Dedifferentiated amniotic fluid mesenchymal stem cell (primary cell): ENCODE measurements at regions not wholly inside any gene's neighbourhood (a gene's known extent, or its start where the extent isn't known, plus 50 kb on each side); places are given as distances from the start of the nearest gene placed in this dataset.
"Not testable (repeated sequence)": the region's sequence is repeated elsewhere in the genome, so short reads cannot be mapped to it uniquely, and the experiment has no call there.

Experiments used
- DNase-seq: peaks from one replicate; pipeline ENCODE4 v3.0.0-alpha.2; 2016; ENCODE audit errors: extremely low spot score

DNA sequence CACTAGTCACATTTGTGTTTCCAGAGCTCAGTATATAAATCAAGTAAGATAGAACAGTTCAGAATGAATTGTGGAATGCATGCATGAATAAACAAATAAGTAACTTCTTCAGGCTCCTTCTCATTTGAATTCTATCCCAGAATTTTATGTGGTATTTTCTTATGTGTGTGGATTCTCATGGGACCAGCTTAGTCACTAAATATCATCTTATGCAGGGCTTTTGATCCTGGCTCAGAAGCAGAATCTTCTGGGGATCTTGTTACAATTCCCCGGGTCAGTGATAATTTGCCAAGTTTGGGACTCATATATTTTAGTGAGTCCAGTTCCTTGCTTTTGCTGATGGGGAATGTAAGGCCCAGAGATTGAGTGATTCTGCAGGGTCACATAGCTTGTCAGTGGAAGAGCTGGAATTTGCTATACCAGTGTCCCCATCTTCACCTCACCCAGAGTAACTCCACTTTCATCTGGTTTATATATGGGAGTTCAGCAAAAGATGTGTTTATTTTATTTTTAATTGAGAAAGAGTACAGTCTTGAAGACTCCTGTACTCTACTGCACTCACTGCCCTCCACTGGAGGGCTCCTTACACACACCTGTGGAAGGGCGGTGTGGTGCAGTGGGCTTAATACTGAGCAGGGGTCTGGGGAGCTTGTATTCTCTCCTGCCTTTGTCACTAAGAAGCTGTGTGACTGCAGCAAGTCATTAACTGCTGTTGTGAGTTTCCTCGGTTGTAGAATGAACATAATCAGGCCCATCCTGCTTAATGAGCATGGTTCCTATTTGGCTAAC is 198.2 kb upstream of the CXorf66 start:
- no peak for DNase-seq

DNA sequence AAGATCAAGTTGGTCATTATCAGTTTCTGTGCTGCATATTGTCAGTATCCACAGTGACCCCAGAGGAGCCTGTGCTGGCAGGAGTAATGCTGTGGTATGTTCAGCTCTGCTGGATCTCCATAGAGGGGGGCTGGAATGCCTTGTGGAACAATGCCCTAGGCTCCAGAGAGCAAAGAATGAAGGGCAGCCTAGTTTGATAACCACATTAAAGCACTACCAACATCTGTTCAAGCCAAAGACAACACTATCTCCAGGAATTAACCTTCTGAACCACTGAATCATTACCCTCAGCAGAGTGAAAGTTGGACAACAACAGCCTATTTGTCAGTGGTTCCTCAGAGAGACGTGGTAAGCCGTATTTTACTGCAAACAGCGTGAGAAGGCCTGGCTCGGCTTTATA is 192.3 kb upstream of the CXorf66 start:
- no peak for DNase-seq

DNA sequence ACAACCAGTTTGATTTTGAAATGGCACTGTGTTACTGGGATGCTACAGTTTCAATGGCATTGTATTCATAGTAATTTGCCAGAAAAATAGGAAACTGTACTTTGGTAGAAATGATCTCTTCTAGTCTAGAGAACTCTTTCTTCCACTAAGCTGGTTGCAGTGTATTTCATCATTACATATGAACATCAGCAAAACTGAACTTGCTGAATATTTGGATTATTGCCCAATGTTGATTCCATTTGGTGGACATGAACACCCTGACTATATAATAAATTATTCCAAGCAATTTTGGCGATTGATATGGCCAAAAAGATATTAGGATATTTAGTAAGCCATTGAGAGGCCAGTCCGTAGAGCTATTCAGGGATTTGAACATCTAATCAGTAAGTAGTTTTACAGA is 191.8 kb upstream of the CXorf66 start:
- no peak for DNase-seq

DNA sequence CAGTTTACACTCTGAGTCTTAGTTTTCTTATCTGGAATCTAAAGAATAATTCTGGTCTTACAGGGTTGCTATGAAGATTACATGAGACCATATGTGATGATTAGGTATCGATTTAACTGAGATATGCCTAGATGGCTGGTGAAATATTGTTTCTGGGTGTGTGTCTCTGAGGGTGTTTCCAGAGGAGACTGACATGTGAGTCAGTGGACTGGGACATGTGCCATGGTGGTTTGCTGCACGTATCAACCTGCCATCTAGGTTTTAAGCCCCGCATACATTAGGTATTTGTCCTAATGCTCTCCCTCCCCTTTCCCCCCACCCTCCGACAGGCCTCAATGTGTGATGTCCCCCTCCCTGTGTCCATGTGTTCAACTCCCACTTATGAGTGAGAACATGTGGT is 186.0 kb upstream of the CXorf66 start:
- no peak for DNase-seq

DNA sequence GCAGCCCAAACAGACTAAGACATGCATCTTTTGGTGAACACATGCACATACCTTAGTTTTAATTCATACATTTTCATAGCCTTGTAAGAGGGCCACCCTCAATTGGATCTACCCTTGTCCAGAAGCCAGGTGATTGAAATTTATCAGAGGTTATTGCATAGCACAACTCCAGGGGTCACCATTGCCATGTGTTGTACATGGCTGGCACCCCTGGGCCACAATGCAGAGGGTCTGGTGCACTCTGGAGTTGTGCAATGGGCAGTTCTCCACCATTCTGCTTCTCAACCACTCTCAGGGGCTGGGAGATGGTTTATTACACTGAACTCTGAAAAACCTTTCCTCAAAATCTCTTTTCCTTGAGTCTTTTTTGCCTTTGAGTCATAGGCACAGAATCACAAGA is 184.4 kb upstream of the CXorf66 start:
- no peak for DNase-seq

DNA sequence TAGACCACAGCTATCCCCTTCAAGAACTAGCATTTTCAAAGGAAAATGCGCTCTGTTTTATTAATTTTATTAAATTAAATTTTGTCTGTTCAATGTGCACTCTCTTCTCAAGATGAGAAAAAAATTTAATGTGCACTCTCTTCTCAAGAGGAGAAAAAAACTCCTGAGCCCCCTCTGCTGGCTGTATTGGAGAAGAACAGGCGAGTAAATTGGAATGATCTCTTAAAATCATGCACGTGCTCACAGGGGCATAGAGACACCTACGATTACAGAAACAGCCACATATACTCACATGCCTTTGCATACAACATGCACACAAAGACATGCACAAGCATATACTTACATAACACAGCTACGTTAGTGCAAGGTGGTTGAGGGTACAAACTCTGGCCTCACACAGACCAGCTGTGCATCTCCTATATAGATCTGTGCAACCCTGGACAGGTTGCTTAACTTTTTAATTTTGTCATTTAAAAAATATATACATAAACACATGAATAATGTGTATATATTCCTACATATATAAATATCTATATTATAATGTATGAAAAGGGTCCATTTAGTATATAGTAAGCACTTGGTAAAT is 176.2 kb upstream of the CXorf66 start:
- DNase-seq = peak; percentile 36

DNA sequence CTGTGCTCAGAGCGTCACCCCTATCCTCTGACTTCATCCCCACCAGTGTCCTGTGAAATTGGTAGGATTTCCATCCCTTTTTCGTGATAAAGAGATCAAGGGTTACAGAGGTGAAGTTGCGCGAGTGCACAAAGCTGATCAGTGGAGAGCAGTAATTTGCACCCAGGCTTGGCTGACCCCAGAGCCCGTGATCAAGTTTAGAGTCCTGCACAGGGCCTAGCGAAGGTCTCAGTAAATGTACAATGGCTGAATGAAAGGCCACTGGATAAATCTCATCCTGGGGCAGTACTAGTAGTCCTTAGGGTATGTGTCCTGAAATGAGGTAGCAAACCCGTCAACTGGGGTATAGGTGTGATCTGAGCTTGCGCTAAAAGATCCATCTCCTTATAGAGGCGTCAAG is 173.2 kb upstream of the CXorf66 start:
- DNase-seq = not testable (repeated sequence)

DNA sequence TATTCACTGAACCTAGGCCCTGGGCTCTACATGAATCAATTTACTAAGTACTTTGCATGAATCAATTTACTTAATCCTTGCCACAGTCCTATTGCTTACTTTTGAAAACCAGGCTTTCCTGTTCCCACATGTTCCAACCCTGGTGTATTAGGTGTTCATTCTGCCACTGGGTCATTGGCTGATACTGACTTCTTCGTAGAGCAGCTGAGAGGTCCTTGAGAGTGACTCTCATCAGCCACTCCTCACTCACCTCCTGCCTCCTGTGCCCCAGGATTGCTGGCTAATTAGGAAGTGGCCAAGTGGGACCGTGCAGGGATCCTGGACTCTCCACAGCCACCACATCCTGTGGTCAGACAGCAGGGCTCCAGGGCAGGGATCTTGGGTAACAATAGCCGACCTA is 172.7 kb upstream of the CXorf66 start:
- not testable (repeated sequence) for DNase-seq

DNA sequence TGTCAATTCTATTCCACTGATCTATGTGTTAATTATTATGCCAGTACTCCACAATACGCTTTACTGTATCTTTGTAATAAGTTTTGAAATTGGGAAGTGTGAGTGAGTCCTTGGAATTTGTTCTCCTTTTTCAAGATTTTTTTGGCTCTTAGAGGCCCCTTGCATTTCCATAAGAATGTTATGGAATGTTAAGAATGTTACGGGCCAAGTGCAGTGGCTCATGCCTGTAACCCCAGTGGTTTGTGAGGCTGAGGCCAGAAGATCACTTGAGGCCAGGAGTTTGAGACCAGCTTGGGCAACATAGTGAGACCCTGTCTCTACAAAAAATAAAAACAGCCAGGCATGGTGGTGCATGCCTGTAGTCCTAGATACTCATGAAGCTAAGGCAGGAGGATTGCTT is 167.6 kb upstream of the CXorf66 start:
- no peak for DNase-seq

DNA sequence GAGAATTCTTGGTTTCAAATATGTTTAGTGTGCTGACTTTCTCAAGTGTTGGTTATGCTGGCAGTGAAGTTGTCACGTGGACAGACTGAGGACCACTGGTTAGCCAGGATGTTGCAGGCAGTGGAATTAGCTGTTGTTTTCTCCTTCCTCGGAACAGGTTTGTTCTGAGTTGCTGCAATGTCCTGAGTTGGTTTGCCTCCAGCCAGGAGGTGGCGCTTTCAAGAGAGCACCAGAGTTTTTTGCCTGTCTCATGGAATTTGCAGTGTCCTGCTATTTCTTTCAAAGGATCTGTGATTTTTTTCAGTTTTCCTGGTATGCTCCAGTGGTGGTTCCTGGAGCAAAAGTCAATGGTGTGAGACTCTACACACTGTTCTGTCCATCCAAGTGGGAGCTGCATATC is 158.1 kb upstream of the CXorf66 start:
- DNase-seq = no peak

DNA sequence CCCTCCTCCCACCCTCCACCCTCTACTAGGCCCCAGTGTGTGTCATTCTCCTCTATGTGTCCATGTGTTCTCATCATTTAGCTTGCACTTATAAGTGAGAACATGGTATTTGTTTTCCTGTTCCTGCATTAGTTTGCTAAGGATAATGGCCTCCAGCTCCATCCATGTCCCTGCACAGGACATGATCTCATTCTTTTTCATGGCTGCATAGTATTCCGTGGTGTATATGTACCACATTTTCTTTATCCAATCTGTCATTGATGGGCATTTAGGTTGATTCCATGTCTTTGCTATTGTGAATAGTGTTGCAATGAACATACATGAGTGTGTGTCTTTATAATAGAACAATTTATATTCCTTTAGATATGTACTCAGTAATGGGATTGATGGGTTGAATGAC is 148.7 kb upstream of the CXorf66 start:
- not testable (repeated sequence) for DNase-seq

DNA sequence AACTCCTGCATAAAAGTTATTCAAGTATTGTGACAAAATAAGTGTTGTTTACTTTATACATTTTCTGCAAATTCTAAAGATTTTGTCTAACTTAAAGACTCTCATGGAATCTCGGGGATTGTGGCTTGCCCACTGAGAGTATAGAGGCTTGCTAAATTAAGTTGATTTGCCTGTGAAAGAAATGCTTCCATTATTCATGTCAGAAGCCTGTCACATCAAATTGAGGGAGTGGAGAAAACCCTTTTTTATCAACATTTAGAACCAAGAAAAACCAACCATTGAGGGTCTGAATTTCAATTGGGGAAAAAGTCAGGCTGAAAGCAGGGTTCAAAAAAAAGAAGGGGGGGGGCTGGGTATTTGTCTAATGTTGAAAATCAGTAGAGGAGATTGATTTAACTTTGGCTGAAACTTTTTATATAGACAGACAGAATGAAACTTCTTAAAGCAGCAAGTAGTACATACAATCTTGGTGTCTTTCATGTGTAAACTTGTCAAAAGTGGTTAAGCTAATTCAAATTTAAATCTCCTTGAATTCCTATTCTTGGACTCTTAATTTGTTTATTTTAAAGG is 144.8 kb upstream of the CXorf66 start:
- DNase-seq = no peak

DNA sequence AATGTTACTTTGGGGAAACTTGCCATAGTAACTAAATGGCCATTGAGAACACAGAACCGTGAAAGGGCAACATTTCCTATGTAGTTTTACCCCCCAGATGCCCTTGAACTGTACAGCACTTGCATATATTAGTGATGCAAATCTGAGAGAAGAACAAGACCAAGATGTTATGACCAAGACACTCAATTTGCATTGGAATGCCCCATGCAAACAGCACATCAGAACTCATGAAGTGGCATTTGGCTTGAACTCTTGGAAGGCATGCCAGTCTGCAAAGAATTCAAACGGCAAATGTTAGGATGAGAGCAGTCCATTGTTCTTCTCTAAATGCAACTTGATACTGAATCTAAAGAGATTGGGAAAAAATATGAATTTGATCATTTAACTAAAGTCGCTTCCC is 139.4 kb upstream of the CXorf66 start:
- no peak for DNase-seq

DNA sequence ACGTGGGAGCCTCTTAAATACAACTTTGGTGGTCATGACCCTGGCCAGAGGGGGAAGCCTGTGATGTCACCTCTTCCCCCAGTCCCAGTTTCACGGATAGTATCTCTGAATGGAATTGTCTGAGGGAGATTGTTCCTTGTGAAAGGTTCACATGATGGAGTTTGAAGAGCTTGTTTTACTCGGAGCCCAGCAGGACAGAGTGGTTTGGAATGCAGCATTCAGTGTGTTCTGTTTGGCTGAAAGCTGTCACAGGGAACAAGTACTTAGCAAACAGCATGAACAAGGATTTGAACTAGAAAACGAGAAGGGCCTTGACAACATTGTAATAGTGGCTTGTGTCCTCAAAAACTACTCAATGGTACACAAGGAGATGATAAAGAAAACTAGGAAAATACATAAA is 133.9 kb upstream of the CXorf66 start:
- DNase-seq = no peak

DNA sequence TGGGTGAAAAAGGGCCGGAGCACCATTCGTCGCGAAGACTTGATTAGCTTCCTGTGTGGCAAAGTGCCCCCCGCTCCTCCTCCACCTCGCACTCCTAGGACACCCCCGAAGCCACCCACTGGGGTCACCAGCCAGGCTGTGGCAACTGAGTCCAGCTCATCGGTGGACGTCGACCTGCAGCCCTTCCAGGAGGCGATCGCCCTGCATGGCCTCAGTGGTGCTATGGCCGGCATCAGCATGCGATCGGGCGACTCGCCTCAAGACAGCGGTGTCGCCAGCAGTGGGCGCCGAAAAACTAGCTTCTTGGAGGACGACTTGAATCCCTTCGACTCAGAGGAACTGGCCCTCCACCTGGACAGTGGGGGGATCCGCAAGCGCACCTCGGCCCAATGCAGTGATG is 126.8 kb upstream of the CXorf66 start:
- DNase-seq = no peak

DNA sequence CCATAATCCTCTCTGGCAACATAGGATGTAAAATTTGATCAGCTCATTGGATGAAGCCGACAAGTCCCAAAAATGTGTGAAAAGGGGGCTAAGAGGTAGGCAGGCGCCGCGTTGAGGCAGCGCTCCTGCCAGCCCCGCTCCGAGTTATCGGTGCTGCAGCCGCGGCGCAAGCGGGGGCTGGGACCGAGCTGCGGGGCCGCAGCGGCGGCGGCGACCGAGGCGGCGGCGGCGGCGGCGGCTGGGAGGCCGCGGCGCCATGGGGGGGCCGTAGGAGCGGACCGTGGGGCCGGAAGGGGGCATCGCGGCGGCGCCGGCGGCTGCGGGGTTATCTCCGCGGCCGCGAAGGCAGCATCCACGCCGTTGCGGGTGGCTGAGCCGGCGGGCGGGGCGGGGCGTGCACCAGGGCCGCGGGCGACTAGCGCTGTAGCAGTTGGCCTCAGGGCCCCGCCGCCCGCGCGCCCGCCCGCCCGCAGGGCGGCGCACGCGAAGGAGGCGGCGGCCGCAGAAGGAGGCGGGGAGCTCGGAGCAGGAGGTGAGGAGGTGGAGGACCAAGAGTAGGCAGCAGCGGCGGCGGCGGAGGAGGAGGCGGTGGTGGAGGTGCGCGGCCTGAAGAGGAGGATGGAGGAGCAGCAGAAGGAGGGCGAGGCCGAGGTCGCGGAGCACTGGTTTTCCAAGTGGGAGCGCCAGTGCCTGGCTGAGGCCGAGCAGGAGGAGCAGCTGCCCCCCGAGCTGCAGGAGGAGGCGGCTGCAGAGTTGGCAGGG is 126.0 kb upstream of the CXorf66 start:
- no peak for DNase-seq

DNA sequence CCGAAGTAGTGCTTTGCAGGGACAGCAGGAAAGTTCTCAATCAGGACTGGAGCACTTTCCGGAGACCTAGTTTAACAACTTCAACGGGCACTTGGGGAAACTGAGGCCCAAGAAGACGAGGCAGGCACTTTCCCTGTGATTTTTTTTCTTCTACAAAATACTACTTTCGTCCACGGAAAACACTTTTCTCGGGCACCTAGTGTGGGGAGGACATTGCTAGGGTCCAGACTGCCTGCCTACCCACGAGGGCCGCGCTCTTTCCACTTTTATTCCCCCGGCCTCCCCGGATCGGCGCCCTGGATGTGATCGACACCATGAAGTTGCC is 125.4 kb upstream of the CXorf66 start:
- no peak for DNase-seq

DNA sequence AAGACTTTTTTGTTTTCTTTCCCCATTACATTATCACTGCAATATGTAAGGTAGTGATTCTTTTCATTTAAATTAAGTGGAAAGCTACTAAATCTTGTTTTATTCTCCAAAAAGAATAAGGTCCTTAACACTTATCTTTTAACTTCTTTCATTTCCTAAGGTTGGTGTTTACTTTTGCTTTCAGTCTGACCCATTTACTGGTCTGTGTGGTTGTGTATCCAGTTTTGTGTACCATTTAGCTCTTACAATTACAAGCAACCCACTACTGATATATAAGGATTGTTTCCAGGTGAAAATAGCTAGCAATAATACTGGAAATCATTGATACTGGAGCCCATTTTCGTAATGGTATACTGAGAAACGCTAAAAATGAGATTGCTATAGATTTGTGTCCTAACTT is 123.1 kb upstream of the CXorf66 start:
- DNase-seq = no peak

DNA sequence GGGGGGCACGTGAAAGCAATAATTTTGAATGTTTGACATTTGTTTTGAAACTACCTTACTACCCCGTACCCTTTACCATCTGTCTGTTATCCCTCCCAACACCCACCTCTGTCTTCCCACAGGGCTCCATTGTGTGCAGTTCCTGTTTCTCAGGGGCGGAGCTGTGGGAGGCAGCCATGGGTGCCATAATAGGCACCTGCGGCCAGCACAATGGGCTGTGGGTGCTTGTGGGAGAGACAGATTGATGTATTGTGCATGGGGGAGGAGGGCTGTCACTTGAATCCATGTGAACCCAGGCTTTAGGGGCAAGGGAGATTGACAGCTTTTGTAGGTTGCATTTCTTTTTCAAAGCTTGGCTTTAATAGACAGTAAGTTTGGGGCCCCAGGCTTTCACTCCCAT is 122.6 kb upstream of the CXorf66 start:
- DNase-seq = no peak

DNA sequence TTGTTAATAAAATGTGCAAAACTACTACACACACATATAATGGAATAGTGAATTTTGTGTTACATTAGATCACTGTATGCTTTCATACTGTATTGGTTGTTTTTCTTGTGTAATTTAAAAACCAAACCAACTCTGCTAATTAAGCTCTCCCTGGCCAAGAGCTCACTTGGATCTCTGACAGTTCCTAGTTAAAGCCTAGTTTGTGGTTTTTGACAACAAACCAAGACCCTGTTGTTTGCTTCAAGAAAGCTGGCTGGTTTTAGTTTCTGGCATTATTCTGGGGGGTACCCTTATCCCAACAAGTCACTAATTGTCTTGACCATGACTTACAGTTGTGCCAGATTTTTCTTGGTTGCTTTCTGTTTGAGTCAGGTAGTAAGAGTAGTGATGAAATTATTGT is 121.4 kb upstream of the CXorf66 start:
- no peak for DNase-seq

DNA sequence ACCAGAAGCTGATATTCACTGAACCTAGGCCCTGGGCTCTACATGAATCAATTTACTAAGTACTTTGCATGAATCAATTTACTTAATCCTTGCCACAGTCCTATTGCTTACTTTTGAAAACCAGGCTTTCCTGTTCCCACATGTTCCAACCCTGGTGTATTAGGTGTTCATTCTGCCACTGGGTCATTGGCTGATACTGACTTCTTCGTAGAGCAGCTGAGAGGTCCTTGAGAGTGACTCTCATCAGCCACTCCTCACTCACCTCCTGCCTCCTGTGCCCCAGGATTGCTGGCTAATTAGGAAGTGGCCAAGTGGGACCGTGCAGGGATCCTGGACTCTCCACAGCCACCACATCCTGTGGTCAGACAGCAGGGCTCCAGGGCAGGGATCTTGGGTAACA is 109.5 kb upstream of the CXorf66 start:
- not testable (repeated sequence) for DNase-seq

DNA sequence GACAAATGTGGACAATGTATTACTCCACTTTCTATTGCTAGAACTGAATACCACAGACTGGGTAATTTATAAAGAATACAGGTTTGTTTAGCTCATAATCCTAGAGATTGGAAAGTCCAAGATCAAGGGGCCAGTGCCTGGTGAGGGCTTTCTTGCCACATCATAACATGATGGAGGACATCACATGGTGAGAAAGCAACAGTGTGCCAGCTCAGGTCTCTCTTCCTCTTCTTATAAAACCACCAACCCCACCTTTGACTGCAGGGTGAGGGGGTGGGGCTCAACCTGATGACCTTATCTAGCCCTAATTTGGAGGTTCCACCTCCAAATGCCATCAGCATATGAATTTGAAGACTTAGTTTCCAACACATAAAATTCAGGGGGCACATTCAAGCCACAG is 105.7 kb upstream of the CXorf66 start:
- DNase-seq = no peak
